ENCODE measurements at regions not wholly inside any gene's neighbourhood (a gene's known extent, or its start where the extent isn't known, plus 50 kb on each side); places are given as distances from the start of the nearest gene placed in this dataset.

- Histone ChIP-seq H3K79me1 (ENCODE audit: low read depth, low read length) (no peaks in the 10 kb centered on the region), H3K4me3 (ENCODE audit: low read length in 2 of 2) (no peak overlapping the region), H2AFZ (ENCODE audit: low read length) (no peak overlapping the region), H2BK120ac (ENCODE audit: low read depth, low read length) (no peak overlapping the region), H3K27me3 (ENCODE audit: control insufficient read depth in 3 of 3, insufficient read depth in 3 of 3, low read depth in 1 of 3, low read length in 3 of 3) (no peaks in the 10 kb centered on the region), H2BK5ac (ENCODE audit: low read length) (no peak overlapping the region), H2BK12ac (ENCODE audit: low read length) (no peak overlapping the region), H3K18ac (ENCODE audit: low read length) (no peak overlapping the region), H4K8ac (ENCODE audit: low read depth, low read length) (no peak overlapping the region), H2AK5ac (ENCODE audit: low read depth, low read length) (no peak overlapping the region), H3K4me1 (ENCODE audit: control insufficient read depth in 2 of 2, insufficient read depth in 1 of 2, low read depth in 1 of 2, low read length in 2 of 2) (peaks cover 0 to 8% of the 10 kb centered on the region in 2 donors), H3K23ac (ENCODE audit: low read depth, low read length, poor library complexity) (no peak overlapping the region), H3K27ac (replicated peaks; ENCODE audit: low read length) (no peak overlapping the region), H3K9ac (ENCODE audit: low read depth, low read length, poor library complexity) (no peak overlapping the region), H2BK15ac (ENCODE audit: low read length) (no peak overlapping the region), H3K9me3 (replicated peaks in 1 of 2; ENCODE audit: control insufficient read depth in 2 of 2, insufficient read depth in 1 of 2, low read depth in 1 of 2, low read length in 2 of 2) (no peaks in the 10 kb centered on the region), H3K14ac (ENCODE audit: low read length) (no peak overlapping the region), H3K4me2 (ENCODE audit: insufficient read depth, low read length, poor library complexity, severe bottlenecking) (no peak overlapping the region), H4K91ac (ENCODE audit: low read depth, low read length, poor library complexity) (no peak overlapping the region), H3K36me3 (replicated peaks in 1 of 2; ENCODE audit: control insufficient read depth in 2 of 2, insufficient read depth in 2 of 2, low read length in 2 of 2) (no peaks in the 10 kb centered on the region), H3K4ac (ENCODE audit: low read length) (no peak overlapping the region)
- WGBS, 2 donors (ENCODE audit: extremely low coverage in 2 of 2, insufficient read length in 2 of 2, insufficient replicate concordance in 1 of 2): no CpG with 5 or more reads among the region's 4 CpGs
- no peak for DNase-seq (ENCODE audit: low spot score)
These were observed 797.5 kb upstream of the ID2 start for GRCh38 chr2:7884338-7884737.

- H3K4me3 ChIP-seq (ENCODE audit: low read length in 2 of 2): no peak overlapping the region
- no peak for DNase-seq (ENCODE audit: low spot score)
- no peak overlapping the region for H4K91ac ChIP-seq (ENCODE audit: low read depth, low read length, poor library complexity)
- WGBS, 2 donors (ENCODE audit: extremely low coverage in 2 of 2, insufficient read length in 2 of 2, insufficient replicate concordance in 1 of 2): no CpG with 5 or more reads among the region's 2 CpGs
- H2AFZ ChIP-seq (ENCODE audit: low read length): no peak overlapping the region
- H3K14ac ChIP-seq (ENCODE audit: low read length): no peak overlapping the region
- no peak overlapping the region for H3K23ac ChIP-seq (ENCODE audit: low read depth, low read length, poor library complexity)
- H3K27ac ChIP-seq (replicated peaks; ENCODE audit: low read length): no peak overlapping the region
- no peak overlapping the region for H4K8ac ChIP-seq (ENCODE audit: low read depth, low read length)
- no peak overlapping the region for H3K9ac ChIP-seq (ENCODE audit: low read depth, low read length, poor library complexity)
- H2BK15ac ChIP-seq (ENCODE audit: low read length): no peak overlapping the region
- no peak overlapping the region for H3K18ac ChIP-seq (ENCODE audit: low read length)
- no peaks in the 10 kb centered on the region for H3K79me1 ChIP-seq (ENCODE audit: low read depth, low read length)
- peaks cover 0 to 5% of the 10 kb centered on the region in 2 donors for H3K4me1 ChIP-seq (ENCODE audit: control insufficient read depth in 2 of 2, insufficient read depth in 1 of 2, low read depth in 1 of 2, low read length in 2 of 2)
- no peak overlapping the region for H3K4me2 ChIP-seq (ENCODE audit: insufficient read depth, low read length, poor library complexity, severe bottlenecking)
- H3K4ac ChIP-seq (ENCODE audit: low read length): no peak overlapping the region
- no peaks in the 10 kb centered on the region for H3K27me3 ChIP-seq (ENCODE audit: control insufficient read depth in 3 of 3, insufficient read depth in 3 of 3, low read depth in 1 of 3, low read length in 3 of 3)
- no peak overlapping the region for H2AK5ac ChIP-seq (ENCODE audit: low read depth, low read length)
- H2BK120ac ChIP-seq (ENCODE audit: low read depth, low read length): no peak overlapping the region
- no peak overlapping the region for H2BK12ac ChIP-seq (ENCODE audit: low read length)
- no peak overlapping the region for H2BK5ac ChIP-seq (ENCODE audit: low read length)
- H3K9me3 ChIP-seq (replicated peaks in 1 of 2; ENCODE audit: control insufficient read depth in 2 of 2, insufficient read depth in 1 of 2, low read depth in 1 of 2, low read length in 2 of 2): no peaks in the 10 kb centered on the region
- H3K36me3 ChIP-seq (replicated peaks in 1 of 2; ENCODE audit: control insufficient read depth in 2 of 2, insufficient read depth in 2 of 2, low read length in 2 of 2): no peaks in the 10 kb centered on the region
These were observed 795.2 kb upstream of the ID2 start for GRCh38 chr2:7886666-7887065.

- no peak overlapping the region for H3K4ac ChIP-seq (ENCODE audit: low read length)
- H2BK120ac ChIP-seq (ENCODE audit: low read depth, low read length): no peak overlapping the region
- no peak overlapping the region for H2BK5ac ChIP-seq (ENCODE audit: low read length)
- H3K9me3 ChIP-seq (replicated peaks in 1 of 2; ENCODE audit: control insufficient read depth in 2 of 2, insufficient read depth in 1 of 2, low read depth in 1 of 2, low read length in 2 of 2): no peaks in the 10 kb centered on the region
- H3K27ac ChIP-seq (replicated peaks; ENCODE audit: low read length): no peak overlapping the region
- no peaks in the 10 kb centered on the region for H3K36me3 ChIP-seq (replicated peaks in 1 of 2; ENCODE audit: control insufficient read depth in 2 of 2, insufficient read depth in 2 of 2, low read length in 2 of 2)
- no peak overlapping the region for H3K14ac ChIP-seq (ENCODE audit: low read length)
- H2BK12ac ChIP-seq (ENCODE audit: low read length): no peak overlapping the region
- H3K9ac ChIP-seq (ENCODE audit: low read depth, low read length, poor library complexity): no peak overlapping the region
- no peak overlapping the region for H2AK5ac ChIP-seq (ENCODE audit: low read depth, low read length)
- WGBS, 2 donors (ENCODE audit: extremely low coverage in 2 of 2, insufficient read length in 2 of 2, insufficient replicate concordance in 1 of 2): no CpG with 5 or more reads among the region's 7 CpGs
- no peak overlapping the region for H3K4me3 ChIP-seq (ENCODE audit: low read length in 2 of 2)
- no peak overlapping the region for H3K18ac ChIP-seq (ENCODE audit: low read length)
- H3K79me1 ChIP-seq (ENCODE audit: low read depth, low read length): no peaks in the 10 kb centered on the region
- no peak overlapping the region for H4K8ac ChIP-seq (ENCODE audit: low read depth, low read length)
- H2BK15ac ChIP-seq (ENCODE audit: low read length): no peak overlapping the region
- H4K91ac ChIP-seq (ENCODE audit: low read depth, low read length, poor library complexity): no peak overlapping the region
- H3K4me2 ChIP-seq (ENCODE audit: insufficient read depth, low read length, poor library complexity, severe bottlenecking): no peak overlapping the region
- DNase-seq (ENCODE audit: low spot score): no peak
- H3K4me1 ChIP-seq (ENCODE audit: control insufficient read depth in 2 of 2, insufficient read depth in 1 of 2, low read depth in 1 of 2, low read length in 2 of 2): peaks cover 0 to 5% of the 10 kb centered on the region in 2 donors
- H3K23ac ChIP-seq (ENCODE audit: low read depth, low read length, poor library complexity): no peak overlapping the region
- no peak overlapping the region for H2AFZ ChIP-seq (ENCODE audit: low read length)
- no peaks in the 10 kb centered on the region for H3K27me3 ChIP-seq (ENCODE audit: control insufficient read depth in 3 of 3, insufficient read depth in 3 of 3, low read depth in 1 of 3, low read length in 3 of 3)
These were observed 794.4 kb upstream of the ID2 start for GRCh38 chr2:7887441-7887840.

- no peak overlapping the region for H2BK5ac ChIP-seq (ENCODE audit: low read length)
- no peaks in the 10 kb centered on the region for H3K9me3 ChIP-seq (replicated peaks in 1 of 2; ENCODE audit: control insufficient read depth in 2 of 2, insufficient read depth in 1 of 2, low read depth in 1 of 2, low read length in 2 of 2)
- no peak overlapping the region for H2AFZ ChIP-seq (ENCODE audit: low read length)
- H3K23ac ChIP-seq (ENCODE audit: low read depth, low read length, poor library complexity): no peak overlapping the region
- no peak overlapping the region for H3K4me3 ChIP-seq (ENCODE audit: low read length in 2 of 2)
- no peak overlapping the region for H4K91ac ChIP-seq (ENCODE audit: low read depth, low read length, poor library complexity)
- no peak overlapping the region for H2BK15ac ChIP-seq (ENCODE audit: low read length)
- H2BK120ac ChIP-seq (ENCODE audit: low read depth, low read length): no peak overlapping the region
- no peaks in the 10 kb centered on the region for H3K27me3 ChIP-seq (ENCODE audit: control insufficient read depth in 3 of 3, insufficient read depth in 3 of 3, low read depth in 1 of 3, low read length in 3 of 3)
- WGBS, 2 donors (ENCODE audit: extremely low coverage in 2 of 2, insufficient read length in 2 of 2, insufficient replicate concordance in 1 of 2): no CpG with 5 or more reads among the region's 4 CpGs
- H3K4ac ChIP-seq (ENCODE audit: low read length): no peak overlapping the region
- no peaks in the 10 kb centered on the region for H3K36me3 ChIP-seq (replicated peaks in 1 of 2; ENCODE audit: control insufficient read depth in 2 of 2, insufficient read depth in 2 of 2, low read length in 2 of 2)
- H3K9ac ChIP-seq (ENCODE audit: low read depth, low read length, poor library complexity): no peak overlapping the region
- no peak overlapping the region for H3K4me2 ChIP-seq (ENCODE audit: insufficient read depth, low read length, poor library complexity, severe bottlenecking)
- no peak overlapping the region for H3K18ac ChIP-seq (ENCODE audit: low read length)
- DNase-seq (ENCODE audit: low spot score): no peak
- no peak overlapping the region for H3K27ac ChIP-seq (replicated peaks; ENCODE audit: low read length)
- peaks cover 0 to 5% of the 10 kb centered on the region in 2 donors for H3K4me1 ChIP-seq (ENCODE audit: control insufficient read depth in 2 of 2, insufficient read depth in 1 of 2, low read depth in 1 of 2, low read length in 2 of 2)
- H2AK5ac ChIP-seq (ENCODE audit: low read depth, low read length): no peak overlapping the region
- H4K8ac ChIP-seq (ENCODE audit: low read depth, low read length): no peak overlapping the region
- H3K14ac ChIP-seq (ENCODE audit: low read length): no peak overlapping the region
- no peak overlapping the region for H2BK12ac ChIP-seq (ENCODE audit: low read length)
- H3K79me1 ChIP-seq (ENCODE audit: low read depth, low read length): no peaks in the 10 kb centered on the region
These were observed 793.0 kb upstream of the ID2 start for GRCh38 chr2:7888876-7889275.

All from neuronal stem cell (in vitro differentiated cells).